ENCODE measurements at regions not wholly inside any gene's neighbourhood (a gene's known extent, or its start where the extent isn't known, plus 50 kb on each side); places are given as distances from the start of the nearest gene placed in this dataset.
"Not testable (repeated sequence)": the region's sequence is repeated elsewhere in the genome, so short reads cannot be mapped to it uniquely, and the experiment has no call there.

DNA sequence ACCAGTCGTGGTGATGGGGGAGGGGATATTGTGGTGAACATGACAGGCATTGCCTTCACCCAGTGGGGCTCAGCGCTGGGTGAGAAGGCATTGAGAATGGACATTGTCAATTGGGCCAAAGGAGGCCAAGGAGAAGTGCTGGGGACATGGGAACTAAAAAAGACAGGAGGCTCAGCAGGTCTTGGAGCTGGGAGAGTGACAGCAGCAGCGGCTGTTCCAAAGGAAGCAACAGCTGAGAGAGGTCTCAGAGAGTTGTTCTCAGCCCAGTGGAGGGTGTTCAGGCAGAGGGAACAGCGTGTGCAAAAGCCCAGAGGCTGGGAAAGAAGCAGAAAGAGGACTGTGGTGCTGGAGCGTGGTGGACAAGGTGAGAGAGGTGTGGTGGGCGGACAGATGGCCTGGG is 56.6 kb upstream of the ASNS start:
- H3K4me1 Mint-ChIP-seq, result peaks cover 0 to 10% of the 10 kb centered on the region in 2 donors
- DNase-seq; H3K27me3 Mint-ChIP-seq (ENCODE audit: low read depth in 3 of 3); H3K36me3 Mint-ChIP-seq; H3K9me3 Mint-ChIP-seq: not testable (repeated sequence)
- peak overlapping the region; percentile 62 to 76 (median 74) for H3K4me3 Mint-ChIP-seq
- H3K27ac Mint-ChIP-seq, result peak overlapping the region in 1 of 6 donors; percentile 40

DNA sequence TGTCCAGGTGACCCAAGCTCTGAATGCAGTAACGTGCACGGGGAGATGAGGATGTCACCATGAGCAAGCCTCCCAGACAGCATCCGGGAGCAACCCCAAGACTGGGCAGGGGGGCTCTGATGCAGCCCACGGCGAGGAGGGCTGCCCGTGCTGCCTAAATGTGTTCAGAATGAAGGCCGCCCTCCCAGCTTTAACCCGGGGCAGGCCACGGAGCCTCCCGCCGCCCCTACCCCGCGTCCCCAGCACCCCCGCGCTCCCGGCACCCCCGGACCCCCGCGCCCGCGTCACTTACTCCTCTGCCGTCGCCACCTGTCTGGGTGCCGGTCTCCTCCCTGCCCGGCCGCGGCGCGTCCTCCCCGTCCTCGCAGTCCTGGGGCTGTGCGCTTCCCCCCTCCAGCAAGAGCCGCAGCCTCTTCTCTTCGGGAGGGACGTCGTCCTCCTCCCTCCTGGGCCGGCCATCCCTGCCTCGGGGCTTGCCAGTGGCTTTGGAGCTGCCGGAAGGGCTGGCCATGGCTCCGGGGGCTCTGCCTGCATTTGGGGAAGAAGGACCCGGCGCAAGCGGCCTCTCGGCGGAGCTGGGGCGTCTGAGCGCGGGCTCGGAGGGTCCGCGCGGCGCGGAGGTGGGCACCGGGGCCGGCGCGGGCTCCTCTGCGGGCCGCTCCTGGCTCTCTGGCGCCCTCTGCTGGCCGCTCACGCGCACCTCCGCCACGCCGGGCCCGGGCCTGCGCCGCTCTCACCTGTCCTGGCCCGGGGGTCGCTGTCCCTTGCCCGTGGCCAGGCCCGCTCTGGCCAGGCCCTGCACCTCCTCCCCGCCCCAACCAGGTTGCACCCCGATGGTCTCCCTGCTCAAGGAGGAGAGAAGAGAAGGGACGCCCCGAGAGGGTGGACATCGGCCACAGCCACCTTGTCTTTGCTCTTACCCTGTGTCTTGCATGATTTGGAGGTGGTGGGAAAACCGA is 55.9 kb upstream of the ASNS start:
- H3K9me3 Mint-ChIP-seq; H3K27me3 Mint-ChIP-seq (ENCODE audit: low read depth in 3 of 3); H3K36me3 Mint-ChIP-seq: not testable (repeated sequence)
- Mint-ChIP-seq H3K4me1 (peaks cover 0 to 10% of the 10 kb centered on the region in 2 donors), H3K27ac (peak overlapping the region in 1 of 6 donors; percentile 40), H3K4me3 (peak overlapping the region; percentile 62 to 76 (median 74))
- DNase-seq, result peak; percentile 52 to 66 (median 61)
